Right renal cortex interstitium (tissue), 3 donors: ENCODE measurements at regions not wholly inside any gene's neighbourhood (a gene's known extent, or its start where the extent isn't known, plus 50 kb on each side); places are given as distances from the start of the nearest gene placed in this dataset.

ENCODE experiments used
- DNase-seq, 3 donors: peaks; one replicate each; pipeline ENCODE4 v3.0.0-alpha.2; 2013; ENCODE audit warnings: low read depth in 3 of 3, low spot score in 2 of 3

GRCh38 chr2:123098619-123099018, 926.5 kb upstream of the CNTNAP5 start:
- DNase-seq, result no peak

DNA sequence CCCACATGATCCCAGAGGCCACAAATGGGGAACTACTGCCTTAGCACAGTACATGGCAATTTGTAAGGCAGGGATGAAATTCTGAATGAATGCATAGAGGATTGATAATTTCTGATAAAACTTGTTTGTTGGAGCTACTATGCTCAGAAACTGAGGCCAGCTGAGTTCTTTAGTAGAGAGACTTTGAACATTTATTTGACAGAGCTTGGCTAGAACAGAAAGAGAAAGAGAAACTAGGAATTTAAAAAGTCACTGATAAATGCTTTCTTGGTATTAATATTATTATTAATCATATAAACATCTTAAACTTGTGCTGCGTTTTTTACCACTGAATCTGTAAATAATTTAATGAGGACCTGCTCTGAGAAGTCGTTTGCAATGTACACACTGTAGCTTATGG, 923.7 kb upstream of the CNTNAP5 start:
- no peak for DNase-seq

GRCh38 chr2:123103902-123104301, 921.2 kb upstream of the CNTNAP5 start:
- DNase-seq, result no peak

- no peak for DNase-seq
Observed at GRCh38 chr2:123116595-123116994, 908.5 kb upstream of the CNTNAP5 start.

DNA sequence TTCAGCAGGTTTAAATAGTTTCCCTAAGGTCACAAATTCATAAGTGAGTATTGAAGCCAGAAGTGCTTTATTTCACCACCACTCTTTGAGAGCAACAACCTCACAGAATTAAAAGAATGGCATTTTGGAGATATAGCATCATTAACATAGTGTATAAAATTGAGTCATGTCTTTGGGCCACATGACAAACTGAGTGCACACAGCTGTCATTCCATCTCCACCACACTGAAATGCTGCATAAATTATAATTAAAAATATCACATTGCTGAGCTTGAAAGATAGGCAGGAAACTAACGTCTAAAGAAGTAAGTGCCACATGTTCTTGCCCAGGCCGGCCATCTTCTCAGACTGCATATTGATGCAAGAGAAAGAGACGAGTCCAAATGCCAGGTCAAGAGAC, 897.9 kb upstream of the CNTNAP5 start:
- DNase-seq, result no peak

- no peak for DNase-seq
Observed at GRCh38 chr2:123128951-123129350, 896.1 kb upstream of the CNTNAP5 start.

GRCh38 chr2:123136419-123136818, 888.7 kb upstream of the CNTNAP5 start:
- DNase-seq, result no peak

- no peak for DNase-seq
Observed at GRCh38 chr2:123144082-123144481, 881.0 kb upstream of the CNTNAP5 start.

GRCh38 chr2:123153041-123153440, 872.0 kb upstream of the CNTNAP5 start:
- DNase-seq, result no peak

DNA sequence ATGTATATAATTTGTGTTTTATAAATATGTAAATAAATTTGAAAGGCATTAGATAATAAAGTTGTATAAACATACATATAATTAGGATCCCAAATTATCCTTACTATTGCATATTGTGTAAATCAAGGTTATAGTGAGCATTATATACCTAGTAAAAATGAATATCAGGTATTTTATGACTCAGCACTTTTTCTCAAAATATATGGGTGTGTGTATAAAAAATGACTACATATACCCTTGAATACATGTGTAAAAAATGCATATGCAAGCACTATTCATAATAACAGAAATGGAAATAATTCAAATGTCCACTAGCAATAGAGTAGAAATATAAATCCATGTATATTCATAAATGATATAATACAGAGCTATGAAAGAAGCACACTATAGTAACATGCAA, 870.9 kb upstream of the CNTNAP5 start:
- DNase-seq, result no peak

GRCh38 chr2:123157016-123157415, 868.1 kb upstream of the CNTNAP5 start:
- DNase-seq, result no peak

- no peak for DNase-seq
Observed at GRCh38 chr2:123162400-123163016, 862.6 kb upstream of the CNTNAP5 start.

GRCh38 chr2:123163398-123163797, 861.7 kb upstream of the CNTNAP5 start:
- DNase-seq, result no peak

DNA sequence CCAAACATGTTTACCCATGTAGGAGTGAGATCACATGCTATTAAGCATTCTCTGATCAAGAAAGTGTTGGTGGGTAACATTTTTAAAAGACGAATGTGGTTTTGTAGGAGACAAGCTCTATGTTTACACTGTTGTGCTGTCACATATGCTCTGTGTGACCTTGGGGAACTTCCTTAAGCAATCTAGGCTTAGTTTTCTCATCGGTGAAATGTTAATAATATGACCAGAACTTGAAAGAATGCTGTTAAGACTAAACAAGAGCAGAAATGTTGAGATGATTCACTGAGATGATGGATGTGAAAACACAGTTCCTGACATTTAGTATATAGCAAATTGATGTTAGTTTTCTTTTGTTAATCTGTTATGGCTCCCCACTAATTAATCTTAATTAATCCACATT, 860.9 kb upstream of the CNTNAP5 start:
- DNase-seq, result no peak

DNA sequence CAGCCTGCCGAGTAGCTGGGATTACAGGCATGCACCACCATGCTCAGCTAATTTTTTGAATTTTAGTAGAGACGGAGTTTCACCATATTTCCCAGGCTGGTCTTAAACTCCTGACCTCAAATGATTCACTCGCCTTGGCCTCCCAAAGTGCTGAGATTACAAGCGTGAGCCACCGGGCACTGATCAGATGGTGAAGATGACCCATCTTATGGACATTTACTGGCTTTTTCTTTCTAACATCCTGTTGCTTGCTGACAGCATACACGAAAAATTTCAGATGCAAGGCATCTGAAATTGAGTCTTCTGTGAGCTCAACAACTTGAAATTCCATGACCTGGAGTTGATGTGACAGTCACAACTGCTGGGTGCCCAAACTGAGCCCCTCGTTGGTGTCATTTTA, 859.5 kb upstream of the CNTNAP5 start:
- no peak for DNase-seq

DNA sequence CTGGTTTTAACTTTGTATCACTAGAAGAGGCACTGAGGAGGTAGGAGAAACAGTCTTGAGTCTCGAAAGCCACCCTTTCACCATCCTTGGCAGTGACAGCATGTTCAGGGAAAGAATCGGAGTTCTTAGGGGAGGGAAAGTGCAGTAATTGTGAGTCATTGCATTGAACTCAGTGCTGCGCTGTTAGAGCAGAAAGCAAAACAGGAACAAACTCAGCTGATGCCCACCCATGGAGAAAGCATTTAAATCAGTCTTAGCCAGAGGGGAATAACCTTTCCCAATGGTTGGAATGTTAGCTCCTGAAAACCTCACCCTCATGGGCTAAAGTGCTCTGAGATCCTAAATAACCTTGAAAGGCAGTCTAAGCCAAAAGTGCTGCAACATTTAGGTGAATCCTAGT, 845.6 kb upstream of the CNTNAP5 start:
- no peak for DNase-seq

DNA sequence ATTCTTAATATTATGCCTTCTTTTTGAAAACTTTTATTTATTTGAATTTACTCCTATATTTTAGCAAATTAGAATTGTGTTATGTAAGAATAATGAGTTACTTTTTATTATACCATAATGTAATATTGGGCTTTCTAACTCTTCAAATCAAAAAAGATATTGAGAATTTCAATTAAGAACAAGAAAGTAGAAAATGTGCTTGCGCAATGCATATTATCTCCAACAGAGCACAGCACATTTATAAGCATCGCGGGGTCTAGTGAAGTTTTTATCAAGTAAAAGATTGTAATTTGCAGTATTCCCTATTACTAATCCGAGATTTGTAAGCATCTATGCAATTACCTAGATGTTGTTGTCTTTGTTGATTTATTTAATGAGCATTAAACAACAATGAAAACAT, 829.1 kb upstream of the CNTNAP5 start:
- DNase-seq, result no peak

- no peak for DNase-seq
Observed at GRCh38 chr2:123200035-123200434, 825.1 kb upstream of the CNTNAP5 start.

DNA sequence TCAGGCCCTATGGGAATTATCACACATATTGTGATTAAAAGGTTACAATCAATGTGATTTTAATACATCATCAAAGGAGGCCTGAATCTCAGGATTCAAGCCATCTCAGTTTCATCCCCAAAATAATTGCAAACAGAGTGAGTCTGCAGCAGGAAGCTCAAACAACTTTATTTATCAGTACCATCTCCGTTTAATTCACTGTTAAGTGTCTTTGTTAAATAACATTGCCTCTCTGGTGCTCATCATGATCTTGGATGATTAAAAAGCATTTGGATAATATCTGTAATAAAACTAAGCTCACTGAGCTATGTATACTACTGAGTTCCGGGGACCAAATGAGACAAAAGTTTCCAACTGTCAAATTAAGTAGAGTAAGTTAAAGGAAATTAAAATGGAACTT, 817.8 kb upstream of the CNTNAP5 start:
- DNase-seq, result no peak

- no peak for DNase-seq
Observed at GRCh38 chr2:123209202-123209601, 815.9 kb upstream of the CNTNAP5 start.

- no peak for DNase-seq
Observed at GRCh38 chr2:123211181-123211580, 813.9 kb upstream of the CNTNAP5 start.

DNA sequence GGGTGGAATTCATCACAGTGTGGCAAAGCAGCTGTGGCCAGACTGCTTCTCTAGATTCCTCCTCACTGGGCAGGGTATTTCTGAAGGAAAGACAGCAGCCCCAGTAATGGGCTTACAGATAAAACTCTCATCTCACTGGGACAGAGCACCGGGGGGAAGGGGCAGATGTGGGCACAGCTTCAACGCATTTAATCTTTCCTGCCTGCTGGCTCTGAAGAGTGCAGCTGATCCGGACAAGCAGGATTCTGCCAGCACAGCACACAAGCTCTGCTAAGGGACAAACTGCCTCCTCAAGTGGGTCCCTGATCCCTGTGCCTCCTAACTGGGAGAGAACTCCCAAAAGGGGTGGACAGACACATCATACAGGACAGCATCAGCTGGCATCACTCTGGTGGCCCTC, 779.9 kb upstream of the CNTNAP5 start:
- no peak for DNase-seq

GRCh38 chr2:123258877-123259539, 766.1 kb upstream of the CNTNAP5 start:
- no peak for DNase-seq
